Heart right ventricle (tissue), 16 donors: ENCODE measurements at regions not wholly inside any gene's neighbourhood (a gene's known extent, or its start where the extent isn't known, plus 50 kb on each side); places are given as distances from the start of the nearest gene placed in this dataset.

Source experiments
- ATAC-seq, 8 donors: fragments of 200-7000 bp; cut with Tn5 transposase; one replicate each; pipeline ENCODE4 v1.9.1; 2020; ENCODE audit warnings: mild to moderate bottlenecking in 8 of 8, moderate library complexity in 8 of 8, moderate number of reproducible peaks in 1 of 8
- DNase-seq, 2 donors: peaks; one replicate each; pipeline ENCODE4 v3.0.0-alpha.2; 2020
- H3K27ac ChIP-seq, 10 donors: fragments of 200-600 bp; sonication (generic) in 2 of 10; one replicate each; pipeline versions ENCODE4 v1.5.0 to v1.8.0; 2020 to 2022; ENCODE audit warnings: mild to moderate bottlenecking in 3 of 10
- H3K27me3 ChIP-seq, 7 donors: fragments of 200-600 bp; one replicate each; pipeline ENCODE4 v1.8.0; 2021 to 2022; ENCODE audit warnings: mild to moderate bottlenecking in 2 of 7
- H3K36me3 ChIP-seq, 9 donors: fragments of 200-600 bp; sonication (generic) in 1 of 9; one replicate each; pipeline versions ENCODE4 v1.5.0 to v1.8.0; 2020 to 2022; ENCODE audit warnings: mild to moderate bottlenecking in 2 of 9
- H3K4me1 ChIP-seq, 9 donors: fragments of 200-600 bp; sonication (generic) in 1 of 9; one replicate each; pipeline versions ENCODE4 v1.5.0 to v1.8.0; 2020 to 2022; ENCODE audit warnings: mild to moderate bottlenecking in 4 of 9
- H3K4me3 ChIP-seq, 10 donors: fragments of 200-600 bp; sonication (generic) in 2 of 10; one replicate each; pipeline versions ENCODE4 v1.5.0 to v1.8.0; 2020 to 2022; ENCODE audit warnings: mild to moderate bottlenecking in 7 of 10, moderate library complexity in 2 of 10
- H3K9me3 ChIP-seq, 11 donors: fragments of 200-600 bp in 10 of 11; sonication (generic) in 2 of 11; one replicate each; pipeline versions ENCODE4 v1.5.0 to v1.8.0; 2013 to 2022; ENCODE audit warnings: mild to moderate bottlenecking in 2 of 11, control low read depth in 1 of 11, moderate library complexity in 1 of 11
- CTCF ChIP-seq, 9 donors: fragments of 200-600 bp; sonication (generic) in 2 of 9; IDR thresholded peaks; one replicate each; pipeline versions ENCODE4 v1.5.0 to v1.8.0; 2021 to 2022; ENCODE audit warnings: antibody characterized with exemption in 9 of 9, mild to moderate bottlenecking in 5 of 9, moderate library complexity in 1 of 9
- WGBS, 2 donors: extraction: QIAGEN DNeasy Blood & Tissue Kit; methylation state at CpG; one replicate each; pipeline ENCODE4 v1.1.7; 2013; ENCODE audit warnings: inconsistent platforms in 1 of 2; 5-methylcytosine and 5-hydroxymethylcytosine counted together
- intact Hi-C, 10 donors: fragments of 100-400 bp; cut with DNase I; formaldehyde crosslinking; loops; one replicate each; pipeline versions ENCODE4 v1.11.1 to v1.14.2; 2022
- donor health status: Arrhythmogenic right ventricular cardiomyopathy.
- donor health status: ischemic (EF 13 %, LVEDD 7.1; RV severe dilation, severe dysfunction).
- donor health status: healthy with polysubstance abuse.
- donor health status: DM: no; HTN: yes; CAD: no.
- donor health status: DM: no; HTN: no; CAD: no.
- donor health status: ischemic (EF 25% LVEDD 6.9; RV normal size, moderate dysfunction).
- donor health status: ischemic (EF 25% LVEDD 5.7; RV mildly dilated, moderate dysfunction).
- donor health status: healthy.
- donor health status: DM: yes; HTN: yes; CAD: no.
- donor health status: Ischemic cardiomyopathy.
- donor health status: ischemic (EF 35%, LVEDD 5.7; RV mildly dilated, moderate dysfunction).
- donor health status: nonischemic (EF 11% LVEDD 7.7; RV severe dilation, severe dysfunction).
- donor health status: DM: yes; HTN: yes; CAD: no.
- donor health status: PGD.
- donor health status: ischemic (EF 29% LVEDD 5.4; RV normal size, mild dysfunction).
- donor health status: nonischemic (EF 23%, LVEDD 6.1; RV moderate dilation, normal function).

- no peak for TF ChIP-seq CTCF (IDR thresholded peaks at IDR 0.05)
- Histone ChIP-seq H3K36me3 (no peaks in the 10 kb centered on the region), H3K27me3 (no peaks in the 10 kb centered on the region), H3K9me3 (peaks cover 0 to 10% (median 0%) of the 10 kb centered on the region in 11 donors), H3K27ac (no peak overlapping the region), H3K4me1 (no peaks in the 10 kb centered on the region), H3K4me3 (no peak overlapping the region)
- no peak for ATAC-seq
- WGBS, 2 donors, result 80 to 86% methylated on average over 1 of the region's 1 CpG
- no peak for DNase-seq
- intact Hi-C loops, result no loop called here
Observed at GRCh38 chr9:81489046-81489445, 200.3 kb downstream of the TLE1 start.

GRCh38 chr9:81480828-81481604, 208.3 kb downstream of the TLE1 start:
- no peak overlapping the region for H3K4me3 ChIP-seq

GRCh38 chr9:81479573-81479972, 209.8 kb downstream of the TLE1 start:
- WGBS, 2 donors, result 68 to 76% methylated on average over 2 of the region's 2 CpGs
- Histone ChIP-seq H3K27ac (no peak overlapping the region), H3K4me1 (peaks cover 0 to 9% (median 0%) of the 10 kb centered on the region in 9 donors), H3K36me3 (no peaks in the 10 kb centered on the region), H3K9me3 (peaks cover 0 to 9% (median 0%) of the 10 kb centered on the region in 11 donors), H3K27me3 (no peaks in the 10 kb centered on the region), H3K4me3 (no peak overlapping the region)
- intact Hi-C loops, result no loop called here
- no peak for TF ChIP-seq CTCF (IDR thresholded peaks at IDR 0.05)
- DNase-seq, result no peak
- no peak for ATAC-seq

More at GRCh38 chr9:81480828-81481604, 208.3 kb downstream of the TLE1 start:
- no peaks in the 10 kb centered on the region for H3K27me3 ChIP-seq
- intact Hi-C loops, result no loop called here
- peaks cover 0 to 9% (median 0%) of the 10 kb centered on the region in 9 donors for H3K4me1 ChIP-seq
- H3K36me3 ChIP-seq, result no peaks in the 10 kb centered on the region
- peaks cover 0 to 13% (median 0%) of the 10 kb centered on the region in 11 donors for H3K9me3 ChIP-seq
- DNase-seq (no peak), ATAC-seq (no peak)
- 81 to 84% methylated on average over 6 of the region's 6 CpGs for WGBS, 2 donors
- no peak overlapping the region for H3K27ac ChIP-seq
- TF ChIP-seq CTCF (IDR thresholded peaks at IDR 0.05), result no peak

- H3K27ac ChIP-seq, result no peak overlapping the region
- no peaks in the 10 kb centered on the region for H3K36me3 ChIP-seq
- 83 to 91% methylated on average over 2 of the region's 2 CpGs for WGBS, 2 donors
- DNase-seq, result no peak
- H3K9me3 ChIP-seq, result peaks cover 0 to 9% (median 0%) of the 10 kb centered on the region in 11 donors
- intact Hi-C loops, result no loop called here
- H3K4me3 ChIP-seq, result no peak overlapping the region
- ATAC-seq, result no peak
- peaks cover 0 to 9% (median 0%) of the 10 kb centered on the region in 9 donors for H3K4me1 ChIP-seq
- no peak for TF ChIP-seq CTCF (IDR thresholded peaks at IDR 0.05)
- H3K27me3 ChIP-seq, result no peaks in the 10 kb centered on the region
Observed at GRCh38 chr9:81477669-81478068, 211.7 kb downstream of the TLE1 start.
